Right lobe of liver (tissue), 4 donors: ENCODE measurements at regions not wholly inside any gene's neighbourhood (a gene's known extent, or its start where the extent isn't known, plus 50 kb on each side); places are given as distances from the start of the nearest gene placed in this dataset.

Experiments
- POLR2A ChIP-seq: fragments of 450-650 bp; IDR thresholded peaks from one replicate; pipeline ENCODE4 v1.6.1; 2017; ENCODE audit warnings: antibody characterized with exemption, mild to moderate bottlenecking
- TF ChIP-seq, protein P1 (sequence below), 4 donors: fragments of 200-600 bp in 3 of 4; fragments of 450-650 bp in 1 of 4; IDR thresholded peaks; one replicate each; pipeline versions ENCODE4 v1.5.1 to v1.8.0; 2016 to 2022; ENCODE audit warnings: antibody characterized with exemption in 4 of 4, mild to moderate bottlenecking in 2 of 4
- donor health status: DM: no; HTN: no; CAD: no.
- donor health status: DM: no; HTN: no; CAD: no.
- donor health status: DM: no; HTN: yes; CAD: no.

DNA sequence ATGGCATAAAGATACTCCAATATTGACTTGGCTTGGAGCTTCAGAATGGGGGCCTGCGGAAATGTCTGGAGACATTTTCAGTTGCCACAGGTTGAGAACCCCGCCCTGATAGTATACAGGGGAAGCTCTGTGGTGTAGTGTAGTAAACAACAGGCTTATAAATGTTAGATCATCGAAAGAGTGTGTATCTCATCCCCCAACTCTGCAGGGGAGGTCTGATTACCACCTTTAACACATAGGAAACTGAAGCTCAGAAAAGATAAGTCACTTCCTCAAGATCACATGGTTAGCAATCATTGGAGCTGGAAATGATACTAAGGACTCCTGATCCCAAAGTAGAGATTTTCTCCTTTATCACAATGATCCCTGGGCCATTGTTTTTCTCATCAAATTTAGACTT lies 144.5 kb upstream of the BMPER start:
- TF ChIP-seq, protein P1, sequence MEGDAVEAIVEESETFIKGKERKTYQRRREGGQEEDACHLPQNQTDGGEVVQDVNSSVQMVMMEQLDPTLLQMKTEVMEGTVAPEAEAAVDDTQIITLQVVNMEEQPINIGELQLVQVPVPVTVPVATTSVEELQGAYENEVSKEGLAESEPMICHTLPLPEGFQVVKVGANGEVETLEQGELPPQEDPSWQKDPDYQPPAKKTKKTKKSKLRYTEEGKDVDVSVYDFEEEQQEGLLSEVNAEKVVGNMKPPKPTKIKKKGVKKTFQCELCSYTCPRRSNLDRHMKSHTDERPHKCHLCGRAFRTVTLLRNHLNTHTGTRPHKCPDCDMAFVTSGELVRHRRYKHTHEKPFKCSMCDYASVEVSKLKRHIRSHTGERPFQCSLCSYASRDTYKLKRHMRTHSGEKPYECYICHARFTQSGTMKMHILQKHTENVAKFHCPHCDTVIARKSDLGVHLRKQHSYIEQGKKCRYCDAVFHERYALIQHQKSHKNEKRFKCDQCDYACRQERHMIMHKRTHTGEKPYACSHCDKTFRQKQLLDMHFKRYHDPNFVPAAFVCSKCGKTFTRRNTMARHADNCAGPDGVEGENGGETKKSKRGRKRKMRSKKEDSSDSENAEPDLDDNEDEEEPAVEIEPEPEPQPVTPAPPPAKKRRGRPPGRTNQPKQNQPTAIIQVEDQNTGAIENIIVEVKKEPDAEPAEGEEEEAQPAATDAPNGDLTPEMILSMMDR (IDR thresholded peaks at IDR 0.05), result no peak
- no peak for TF ChIP-seq POLR2A
